GM18511 (cell line): ENCODE measurements at regions not wholly inside any gene's neighbourhood (a gene's known extent, or its start where the extent isn't known, plus 50 kb on each side); places are given as distances from the start of the nearest gene placed in this dataset.

Experiments
- ATAC-seq: cut with Tn5 transposase; IDR thresholded peaks from one replicate; pipeline ENCODE4 v1.9.1; 2021; ENCODE audit warnings: mild to moderate bottlenecking, moderate library complexity; ENCODE audit not compliant: unreplicated experiment

GRCh38 chr5:123245689-123246088 lies 156.6 kb downstream of the PRDM6 start:
- no peak for ATAC-seq

- ATAC-seq, result no peak
Observed at GRCh38 chr5:123244458-123244857, 155.4 kb downstream of the PRDM6 start.
